Heart left ventricle (tissue), 16 donors: ENCODE measurements at regions not wholly inside any gene's neighbourhood (a gene's known extent, or its start where the extent isn't known, plus 50 kb on each side); places are given as distances from the start of the nearest gene placed in this dataset.

Experiments
- ATAC-seq, 4 donors: fragments of 200-7000 bp; cut with Tn5 transposase; one replicate each; pipeline ENCODE4 v1.9.1; 2020 to 2022; ENCODE audit warnings: moderate library complexity in 4 of 4, mild to moderate bottlenecking in 3 of 4, moderate number of reproducible peaks in 1 of 4
- DNase-seq, 5 donors: peaks; one replicate each; pipeline ENCODE4 v3.0.0-alpha.2; 2020
- H3K27ac ChIP-seq, 12 donors: fragments of 200-600 bp; sonication (generic) in 4 of 12; one replicate each; pipeline versions ENCODE4 v1.5.0 to v1.8.0; 2016 to 2022; ENCODE audit warnings: mild to moderate bottlenecking in 2 of 12
- H3K27me3 ChIP-seq, 9 donors: fragments of 200-600 bp; sonication (generic) in 2 of 9; one replicate each; pipeline versions ENCODE4 v1.5.1 to v1.8.0; 2016 to 2022; ENCODE audit warnings: mild to moderate bottlenecking in 3 of 9
- H3K36me3 ChIP-seq, 9 donors: fragments of 200-600 bp; sonication (generic) in 2 of 9; one replicate each; pipeline versions ENCODE4 v1.5.0 to v1.8.0; 2018 to 2022; ENCODE audit warnings: mild to moderate bottlenecking in 2 of 9
- H3K4me1 ChIP-seq, 12 donors: fragments of 200-600 bp; sonication (generic) in 4 of 12; one replicate each; pipeline versions ENCODE4 v1.5.0 to v1.8.0; 2016 to 2022; ENCODE audit warnings: mild to moderate bottlenecking in 3 of 12
- H3K4me3 ChIP-seq, 12 donors: fragments of 200-600 bp; sonication (generic) in 4 of 12; one replicate each; pipeline versions ENCODE4 v1.5.0 to v1.8.0; 2017 to 2022; ENCODE audit warnings: mild to moderate bottlenecking in 9 of 12, moderate library complexity in 4 of 12
- H3K9me3 ChIP-seq, 12 donors: fragments of 200-600 bp; sonication (generic) in 4 of 12; one replicate each; pipeline versions ENCODE4 v1.5.0 to v1.8.0; 2016 to 2022; ENCODE audit warnings: mild to moderate bottlenecking in 1 of 12
- POLR2A ChIP-seq, 2 donors: fragments of 450-650 bp; IDR thresholded peaks; one replicate each; pipeline ENCODE4 v1.6.1; 2017; ENCODE audit warnings: antibody characterized with exemption in 2 of 2, mild to moderate bottlenecking in 2 of 2, moderate library complexity in 2 of 2
- WGBS, 4 donors: extraction: QIAGEN DNeasy Blood & Tissue Kit in 2 of 4; methylation state at CpG; one replicate each; pipeline versions ENCODE4 v1.1.5 to v1.1.7; 2013 to 2018; 5-methylcytosine and 5-hydroxymethylcytosine counted together
- intact Hi-C, 10 donors: fragments of 100-400 bp; cut with DNase I; formaldehyde crosslinking; loops; one replicate each; pipeline versions ENCODE4 v1.11.1 to v1.14.2; 2022
- TF ChIP-seq, protein P1 (sequence below), 12 donors: fragments of 200-600 bp; sonication (generic) in 4 of 12; IDR thresholded peaks; one replicate each; pipeline versions ENCODE4 v1.5.0 to v1.8.0; 2018 to 2022; ENCODE audit warnings: antibody characterized with exemption in 12 of 12, mild to moderate bottlenecking in 5 of 12
- donor health status: ischemic (EF 13 %, LVEDD 7.1; RV severe dilation, severe dysfunction).
- donor health status: healthy with polysubstance abuse.
- donor health status: DM: no; HTN: yes; CAD: no.
- donor health status: DM: no; HTN: no; CAD: no.
- donor health status: ischemic (EF 25% LVEDD 6.9; RV normal size, moderate dysfunction).
- donor health status: ischemic (EF 25% LVEDD 5.7; RV mildly dilated, moderate dysfunction).
- donor health status: healthy.
- donor health status: DM: yes; HTN: yes; CAD: no.
- donor health status: ischemic (EF 35%, LVEDD 5.7; RV mildly dilated, moderate dysfunction).
- donor health status: nonischemic (EF 11% LVEDD 7.7; RV severe dilation, severe dysfunction).
- donor health status: DM: yes; HTN: yes; CAD: no.
- donor health status: PGD.
- donor health status: ischemic (EF 29% LVEDD 5.4; RV normal size, mild dysfunction).
- donor health status: nonischemic (EF 23%, LVEDD 6.1; RV moderate dilation, normal function).

DNA sequence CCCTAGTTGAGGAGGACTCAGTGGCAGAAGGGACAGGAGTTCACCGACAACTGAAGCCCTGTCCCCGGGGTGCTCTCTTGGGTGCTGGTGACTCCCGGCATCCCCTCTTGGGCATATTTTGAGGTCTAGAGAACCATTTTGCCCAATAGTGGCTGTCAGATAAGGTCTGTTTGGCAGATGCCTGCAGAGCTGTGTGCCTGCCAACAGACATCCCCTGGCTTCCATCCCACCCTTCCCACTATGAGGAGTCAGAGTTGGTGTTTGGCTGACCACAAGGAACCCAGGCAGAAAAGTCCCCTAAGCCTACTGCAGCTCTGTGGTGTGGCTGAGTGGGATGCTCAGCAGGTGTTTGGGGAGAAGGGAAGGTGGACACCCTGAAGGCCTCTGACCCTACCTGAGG, 207.0 kb downstream of the AUH start:
- ATAC-seq (peak in 2 of 4 donors; percentile 42 to 45), DNase-seq (no peak)
- no peak overlapping the region for H3K27ac ChIP-seq
- intact Hi-C loops = loop anchor here in 1 of 10 donors (10.0 kb wide), 1 partner anchor 50 kb away; no protein-coding TSS in a partner anchor
- TF ChIP-seq, protein P1, sequence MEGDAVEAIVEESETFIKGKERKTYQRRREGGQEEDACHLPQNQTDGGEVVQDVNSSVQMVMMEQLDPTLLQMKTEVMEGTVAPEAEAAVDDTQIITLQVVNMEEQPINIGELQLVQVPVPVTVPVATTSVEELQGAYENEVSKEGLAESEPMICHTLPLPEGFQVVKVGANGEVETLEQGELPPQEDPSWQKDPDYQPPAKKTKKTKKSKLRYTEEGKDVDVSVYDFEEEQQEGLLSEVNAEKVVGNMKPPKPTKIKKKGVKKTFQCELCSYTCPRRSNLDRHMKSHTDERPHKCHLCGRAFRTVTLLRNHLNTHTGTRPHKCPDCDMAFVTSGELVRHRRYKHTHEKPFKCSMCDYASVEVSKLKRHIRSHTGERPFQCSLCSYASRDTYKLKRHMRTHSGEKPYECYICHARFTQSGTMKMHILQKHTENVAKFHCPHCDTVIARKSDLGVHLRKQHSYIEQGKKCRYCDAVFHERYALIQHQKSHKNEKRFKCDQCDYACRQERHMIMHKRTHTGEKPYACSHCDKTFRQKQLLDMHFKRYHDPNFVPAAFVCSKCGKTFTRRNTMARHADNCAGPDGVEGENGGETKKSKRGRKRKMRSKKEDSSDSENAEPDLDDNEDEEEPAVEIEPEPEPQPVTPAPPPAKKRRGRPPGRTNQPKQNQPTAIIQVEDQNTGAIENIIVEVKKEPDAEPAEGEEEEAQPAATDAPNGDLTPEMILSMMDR (IDR thresholded peaks at IDR 0.05) = no peak
- no peak for TF ChIP-seq POLR2A (IDR thresholded peaks at IDR 0.05)
- H3K4me1 ChIP-seq = peaks cover 0 to 22% (median 0%) of the 10 kb centered on the region in 12 donors
- H3K9me3 ChIP-seq = peaks cover 0 to 9% (median 0%) of the 10 kb centered on the region in 12 donors
- H3K27me3 ChIP-seq = no peaks in the 10 kb centered on the region
- WGBS, 4 donors = 53 to 77% (median 71%) methylated on average over 3 of the region's 3 CpGs
- no peak overlapping the region for H3K4me3 ChIP-seq
- H3K36me3 ChIP-seq = no peaks in the 10 kb centered on the region

DNA sequence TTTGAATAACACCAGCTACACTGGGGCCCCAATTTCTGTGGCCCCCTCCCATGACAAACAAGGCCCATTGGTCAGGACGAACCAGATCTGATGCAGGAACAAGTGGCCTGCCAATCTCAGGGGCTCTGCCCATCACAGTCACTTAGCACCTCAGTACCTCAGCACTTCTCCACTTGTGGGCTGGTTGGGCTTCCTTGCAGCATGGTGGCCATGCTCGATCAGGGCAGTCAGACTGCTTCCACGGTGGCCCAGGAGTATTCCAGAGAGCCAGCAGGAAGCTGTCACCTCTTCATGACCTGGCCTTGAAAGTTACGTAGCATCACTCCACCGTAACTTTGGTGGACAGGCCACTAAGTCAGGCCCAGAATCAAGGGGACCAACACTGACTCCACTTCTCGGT, 206.5 kb downstream of the AUH start:
- no peak overlapping the region for H3K27ac ChIP-seq
- peaks cover 0 to 24% (median 3%) of the 10 kb centered on the region in 12 donors for H3K4me1 ChIP-seq
- intact Hi-C loops = loop anchor here in 1 of 10 donors (10.0 kb wide), 1 partner anchor 50 kb away; no protein-coding TSS in a partner anchor
- no peak for DNase-seq
- no peaks in the 10 kb centered on the region for H3K36me3 ChIP-seq
- H3K27me3 ChIP-seq = no peaks in the 10 kb centered on the region
- TF ChIP-seq POLR2A (IDR thresholded peaks at IDR 0.05) = no peak
- TF ChIP-seq, protein P1 (IDR thresholded peaks at IDR 0.05) = no peak
- 93 to 96% (median 95%) methylated on average over 4 to 6 of the region's 6 CpGs for whole genome bisulfite sequencing, 4 donors
- no peak for ATAC-seq
- peaks cover 0 to 8% (median 0%) of the 10 kb centered on the region in 12 donors for H3K9me3 ChIP-seq
- H3K4me3 ChIP-seq = no peak overlapping the region

DNA sequence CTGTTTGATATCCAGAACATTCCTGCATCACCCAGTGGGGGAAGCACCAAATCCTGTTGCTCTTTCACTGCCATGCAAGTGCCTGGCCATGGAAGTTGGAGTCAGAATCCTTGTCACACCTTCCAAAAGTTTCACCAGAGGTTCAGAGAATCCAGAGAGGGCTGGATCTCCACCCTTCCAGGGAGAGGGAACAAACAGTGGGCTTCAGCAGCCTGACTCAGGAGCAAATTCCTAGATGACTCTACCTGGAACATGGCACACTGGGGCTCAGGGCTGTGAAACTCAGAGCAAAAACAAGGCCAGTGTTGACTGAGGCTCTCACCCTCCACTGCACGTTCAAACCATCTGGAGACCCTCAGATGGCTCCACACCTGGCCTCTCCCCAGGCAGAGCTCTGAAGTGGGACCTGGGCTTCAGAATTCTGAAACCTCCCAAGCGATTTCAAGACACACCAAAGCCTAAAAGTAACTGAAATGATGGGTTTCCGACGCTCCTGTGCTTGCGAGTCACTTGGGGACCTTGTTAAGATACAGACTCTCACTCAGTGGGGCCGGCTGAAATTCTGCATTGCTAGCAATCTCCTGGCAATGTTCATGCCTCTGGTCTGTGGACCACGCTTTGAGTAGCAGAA, 205.9 kb downstream of the AUH start:
- peaks cover 0 to 1% (median 0%) of the 10 kb centered on the region in 12 donors for H3K9me3 ChIP-seq
- TF ChIP-seq, protein P1 (IDR thresholded peaks at IDR 0.05) = no peak
- TF ChIP-seq POLR2A (IDR thresholded peaks at IDR 0.05) = no peak
- H3K4me3 ChIP-seq = no peak overlapping the region
- ATAC-seq (no peak), DNase-seq (no peak)
- H3K27me3 ChIP-seq = no peaks in the 10 kb centered on the region
- intact Hi-C loops = loop anchor here in 1 of 10 donors (10.0 kb wide), 1 partner anchor 51 kb away; no protein-coding TSS in a partner anchor
- WGBS, 4 donors = 84 to 92% (median 91%) methylated on average over 6 to 7 of the region's 7 CpGs
- no peaks in the 10 kb centered on the region for H3K36me3 ChIP-seq
- peaks cover 0 to 17% (median 4%) of the 10 kb centered on the region in 12 donors for H3K4me1 ChIP-seq
- H3K27ac ChIP-seq = no peak overlapping the region

DNA sequence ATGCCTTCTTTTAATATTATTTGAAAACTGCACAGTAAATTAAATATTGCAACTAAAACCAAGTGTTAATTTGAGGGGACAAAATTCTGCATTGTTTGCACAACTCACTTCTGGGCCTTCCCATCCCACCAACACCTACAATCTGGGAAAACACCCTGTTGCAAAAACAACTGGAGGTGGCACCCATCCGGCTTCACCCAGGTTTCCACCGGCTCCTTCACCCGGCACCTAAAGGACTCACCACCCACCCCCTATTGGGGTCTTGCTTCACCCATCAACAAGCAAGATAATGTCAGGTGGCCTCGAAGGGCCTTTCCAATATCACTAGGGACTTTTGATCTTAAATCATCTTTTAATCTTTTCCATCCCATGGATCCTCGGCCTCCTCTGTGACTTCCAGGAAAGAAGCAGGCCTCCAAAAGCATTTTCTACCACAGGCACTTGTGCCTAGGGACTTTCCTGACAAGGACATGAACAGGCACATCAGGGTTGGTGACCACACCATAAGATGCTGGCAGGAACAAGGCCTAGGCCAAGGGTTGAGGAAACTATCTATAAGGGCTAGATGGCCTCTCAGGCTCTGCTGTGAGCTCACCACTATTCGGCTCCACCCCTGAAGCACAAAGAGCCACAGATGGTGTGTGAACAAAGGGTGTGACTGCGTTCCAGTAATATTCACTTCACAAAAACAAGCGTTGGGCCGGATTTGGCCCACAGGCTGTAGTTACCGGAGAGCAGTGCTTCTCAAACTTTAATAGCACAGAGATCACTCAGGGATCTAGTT, 205.1 kb downstream of the AUH start:
- H3K9me3 ChIP-seq = no peaks in the 10 kb centered on the region
- peaks cover 0 to 13% (median 4%) of the 10 kb centered on the region in 12 donors for H3K4me1 ChIP-seq
- no peaks in the 10 kb centered on the region for H3K36me3 ChIP-seq
- H3K27me3 ChIP-seq = no peaks in the 10 kb centered on the region
- intact Hi-C loops = loop anchor here in 1 of 10 donors (10.0 kb wide), 1 partner anchor 52 kb away; no protein-coding TSS in a partner anchor
- DNase-seq = no peak
- H3K4me3 ChIP-seq = no peak overlapping the region
- WGBS, 4 donors = 77 to 84% (median 82%) methylated on average over 10 of the region's 10 CpGs
- ATAC-seq = no peak
- TF ChIP-seq, protein P1 (IDR thresholded peaks at IDR 0.05) = no peak
- no peak for TF ChIP-seq POLR2A (IDR thresholded peaks at IDR 0.05)
- H3K27ac ChIP-seq = no peak overlapping the region
